Activated T-helper 2 cell treated with anti-CD3 and anti-CD28 coated beads, Interferon-gamma antibody, Interleukin-2, Interleukin-4, amounts not matched to agents 10 μg/mL and 5 μg/mL and 100 μg/mL, durations not matched to agents 14 hours and 24 hours and 36 hours (primary cell): ENCODE measurements at regions not wholly inside any gene's neighbourhood (a gene's known extent, or its start where the extent isn't known, plus 50 kb on each side); places are given as distances from the start of the nearest gene placed in this dataset.

Source experiments
- DNase-seq: peaks from one replicate; pipeline ENCODE4 v3.0.0; 2021; ENCODE audit warnings: low spot score
- H3K27ac Mint-ChIP-seq: one replicate; pipeline ENCODE4 v1.8.0; 2021; ENCODE audit warnings: mixed read lengths
- H3K27me3 Mint-ChIP-seq: one replicate; pipeline ENCODE4 v1.8.0; 2021; ENCODE audit warnings: low read depth, mixed read lengths
- H3K36me3 Mint-ChIP-seq: one replicate; pipeline ENCODE4 v1.8.0; 2021; ENCODE audit warnings: low read depth, mixed read lengths
- H3K4me1 Mint-ChIP-seq: one replicate; pipeline ENCODE4 v1.8.0; 2021; ENCODE audit warnings: low read depth, mixed read lengths
- H3K4me3 Mint-ChIP-seq: one replicate; pipeline ENCODE4 v1.8.0; 2021; ENCODE audit warnings: low read depth, mild to moderate bottlenecking, moderate library complexity, mixed read lengths
- H3K9me3 Mint-ChIP-seq: one replicate; pipeline ENCODE4 v1.8.0; 2021; ENCODE audit warnings: mixed read lengths
- intact Hi-C: fragments of 100-400 bp; cut with micrococcal nuclease; formaldehyde crosslinking; loops from one replicate; pipeline ENCODE4 v1.15.1; 2023

GRCh38 chr22:49112661-49113626, 714.7 kb downstream of the BRD1 start:
- Mint-ChIP-seq H3K27me3 (no peaks in the 10 kb centered on the region), H3K9me3 (no peaks in the 10 kb centered on the region), H3K27ac (no peak overlapping the region), H3K4me1 (no peaks in the 10 kb centered on the region), H3K36me3 (no peaks in the 10 kb centered on the region), H3K4me3 (no peak overlapping the region)
- DNase-seq: no peak
- intact Hi-C loops: no loop called here

- intact Hi-C loops: no loop called here
Observed at GRCh38 chr22:49112176-49112575, 715.5 kb downstream of the BRD1 start.

GRCh38 chr22:49111085-49111484, 716.6 kb downstream of the BRD1 start:
- no peaks in the 10 kb centered on the region for H3K4me1 Mint-ChIP-seq

More at GRCh38 chr22:49112176-49112575, 715.5 kb downstream of the BRD1 start:
- Mint-ChIP-seq H3K27ac (no peak overlapping the region), H3K36me3 (no peaks in the 10 kb centered on the region), H3K4me3 (no peak overlapping the region), H3K27me3 (no peaks in the 10 kb centered on the region), H3K9me3 (no peaks in the 10 kb centered on the region), H3K4me1 (no peaks in the 10 kb centered on the region)
- no peak for DNase-seq

GRCh38 chr22:49108636-49109315, 718.9 kb downstream of the BRD1 start:
- no peaks in the 10 kb centered on the region for H3K9me3 Mint-ChIP-seq
- no peak overlapping the region for H3K27ac Mint-ChIP-seq
- H3K4me1 Mint-ChIP-seq: no peaks in the 10 kb centered on the region
- no peak for DNase-seq
- H3K36me3 Mint-ChIP-seq: no peaks in the 10 kb centered on the region
- H3K27me3 Mint-ChIP-seq: no peaks in the 10 kb centered on the region
- H3K4me3 Mint-ChIP-seq: no peak overlapping the region
- intact Hi-C loops: no loop called here

More at GRCh38 chr22:49111085-49111484, 716.6 kb downstream of the BRD1 start:
- H3K27ac Mint-ChIP-seq: no peak overlapping the region
- no peaks in the 10 kb centered on the region for H3K27me3 Mint-ChIP-seq
- DNase-seq: no peak
- intact Hi-C loops: no loop called here
- no peak overlapping the region for H3K4me3 Mint-ChIP-seq
- no peaks in the 10 kb centered on the region for H3K36me3 Mint-ChIP-seq
- H3K9me3 Mint-ChIP-seq: no peaks in the 10 kb centered on the region

- no peaks in the 10 kb centered on the region for H3K9me3 Mint-ChIP-seq
- H3K4me1 Mint-ChIP-seq: no peaks in the 10 kb centered on the region
- H3K4me3 Mint-ChIP-seq: no peak overlapping the region
- no peak for DNase-seq
- intact Hi-C loops: no loop called here
- no peaks in the 10 kb centered on the region for H3K27me3 Mint-ChIP-seq
- H3K27ac Mint-ChIP-seq: no peak overlapping the region
- H3K36me3 Mint-ChIP-seq: no peaks in the 10 kb centered on the region
Observed at GRCh38 chr22:49107961-49108530, 719.6 kb downstream of the BRD1 start.

- Mint-ChIP-seq H3K4me1 (no peaks in the 10 kb centered on the region), H3K27me3 (no peaks in the 10 kb centered on the region), H3K4me3 (no peak overlapping the region), H3K9me3 (no peaks in the 10 kb centered on the region), H3K27ac (no peak overlapping the region), H3K36me3 (no peaks in the 10 kb centered on the region)
- no peak for DNase-seq
- intact Hi-C loops: no loop called here
Observed at GRCh38 chr22:49107561-49107960, 720.1 kb downstream of the BRD1 start.

GRCh38 chr22:49106842-49107152, 720.9 kb downstream of the BRD1 start:
- Mint-ChIP-seq H3K4me3 (no peak overlapping the region), H3K27me3 (no peaks in the 10 kb centered on the region), H3K27ac (no peak overlapping the region), H3K4me1 (no peaks in the 10 kb centered on the region), H3K36me3 (no peaks in the 10 kb centered on the region), H3K9me3 (no peaks in the 10 kb centered on the region)
- DNase-seq: no peak
- intact Hi-C loops: no loop called here

GRCh38 chr22:49106096-49106841, 721.4 kb downstream of the BRD1 start:
- Mint-ChIP-seq H3K27me3 (no peaks in the 10 kb centered on the region), H3K27ac (no peak overlapping the region), H3K4me3 (no peak overlapping the region), H3K9me3 (no peaks in the 10 kb centered on the region), H3K36me3 (no peaks in the 10 kb centered on the region), H3K4me1 (no peaks in the 10 kb centered on the region)
- DNase-seq: no peak
- intact Hi-C loops: no loop called here

GRCh38 chr22:49104434-49104833, 723.2 kb downstream of the BRD1 start:
- no peak overlapping the region for H3K27ac Mint-ChIP-seq
- DNase-seq: no peak
- no peaks in the 10 kb centered on the region for H3K27me3 Mint-ChIP-seq
- no peaks in the 10 kb centered on the region for H3K9me3 Mint-ChIP-seq
- no peaks in the 10 kb centered on the region for H3K36me3 Mint-ChIP-seq
- intact Hi-C loops: no loop called here
- H3K4me1 Mint-ChIP-seq: no peaks in the 10 kb centered on the region
- no peak overlapping the region for H3K4me3 Mint-ChIP-seq

GRCh38 chr22:49103314-49104059, 724.2 kb downstream of the BRD1 start:
- H3K27ac Mint-ChIP-seq: no peak overlapping the region
- intact Hi-C loops: no loop called here
- H3K9me3 Mint-ChIP-seq: no peaks in the 10 kb centered on the region
- H3K4me1 Mint-ChIP-seq: no peaks in the 10 kb centered on the region
- H3K4me3 Mint-ChIP-seq: no peak overlapping the region
- DNase-seq: no peak
- H3K36me3 Mint-ChIP-seq: no peaks in the 10 kb centered on the region
- H3K27me3 Mint-ChIP-seq: no peaks in the 10 kb centered on the region

GRCh38 chr22:49102367-49102766, 725.3 kb downstream of the BRD1 start:
- H3K27ac Mint-ChIP-seq: no peak overlapping the region
- H3K9me3 Mint-ChIP-seq: no peaks in the 10 kb centered on the region
- no peaks in the 10 kb centered on the region for H3K27me3 Mint-ChIP-seq
- H3K36me3 Mint-ChIP-seq: no peaks in the 10 kb centered on the region
- DNase-seq: no peak
- intact Hi-C loops: no loop called here
- H3K4me1 Mint-ChIP-seq: no peaks in the 10 kb centered on the region
- no peak overlapping the region for H3K4me3 Mint-ChIP-seq

- H3K27me3 Mint-ChIP-seq: no peaks in the 10 kb centered on the region
- no peak overlapping the region for H3K27ac Mint-ChIP-seq
- no peak overlapping the region for H3K4me3 Mint-ChIP-seq
- H3K36me3 Mint-ChIP-seq: no peaks in the 10 kb centered on the region
- H3K4me1 Mint-ChIP-seq: no peaks in the 10 kb centered on the region
- intact Hi-C loops: no loop called here
- H3K9me3 Mint-ChIP-seq: no peaks in the 10 kb centered on the region
- no peak for DNase-seq
Observed at GRCh38 chr22:49101873-49102272, 725.8 kb downstream of the BRD1 start.
